Psoas muscle (tissue), 7 donors: ENCODE measurements at regions not wholly inside any gene's neighbourhood (a gene's known extent, or its start where the extent isn't known, plus 50 kb on each side); places are given as distances from the start of the nearest gene placed in this dataset.

Experiments
- ATAC-seq, 4 donors: fragments of 200-7000 bp; cut with Tn5 transposase; one replicate each; pipeline ENCODE4 v1.9.1; 2020; ENCODE audit warnings: moderate library complexity in 3 of 4, mild to moderate bottlenecking in 2 of 4
- DNase-seq, 2 donors: peaks; one replicate each; pipeline ENCODE4 v3.0.0-alpha.2; 2020
- H3K27ac ChIP-seq: fragments of 200-600 bp; one replicate; pipeline ENCODE4 v1.8.0; 2022
- H3K27me3 ChIP-seq, 3 donors: fragments of 200-600 bp in 1 of 3; one replicate each; pipeline versions ENCODE4 v1.6.1 to v1.8.0; 2013 to 2022; ENCODE audit warnings: low read length in 2 of 3, mild to moderate bottlenecking in 2 of 3, moderate library complexity in 1 of 3; ENCODE audit not compliant: insufficient read depth in 3 of 3
- H3K36me3 ChIP-seq, 2 donors: fragments of 200-600 bp in 1 of 2; one replicate each; pipeline versions ENCODE4 v1.6.1 to v1.8.0; 2013 to 2022; ENCODE audit warnings: low read depth in 1 of 2, mild to moderate bottlenecking in 1 of 2, moderate library complexity in 1 of 2; ENCODE audit not compliant: insufficient read depth in 1 of 2
- H3K4me1 ChIP-seq: fragments of 200-600 bp; one replicate; pipeline ENCODE4 v1.8.0; 2022
- H3K4me3 ChIP-seq: fragments of 200-600 bp; one replicate; pipeline ENCODE4 v1.8.0; 2022; ENCODE audit warnings: mild to moderate bottlenecking
- H3K9me3 ChIP-seq: fragments of 200-600 bp; one replicate; pipeline ENCODE4 v1.8.0; 2022
- WGBS, 3 donors: extraction: QIAGEN DNeasy Blood & Tissue Kit; methylation state at CpG; one replicate each; pipeline versions ENCODE4 v1.1.6 to v1.1.7; 2013; 5-methylcytosine and 5-hydroxymethylcytosine counted together
- intact Hi-C, 2 donors: fragments of 100-400 bp; cut with DNase I; formaldehyde crosslinking; loops; one replicate each; pipeline versions ENCODE4 v1.11.0 to v1.14.2; 2022
- TF ChIP-seq, protein P1 (sequence below): fragments of 200-600 bp; IDR thresholded peaks from one replicate; pipeline ENCODE4 v1.8.0; 2022; ENCODE audit warnings: antibody characterized with exemption
- donor health status: healthy with polysubstance abuse.
- donor health status: DM: no; HTN: no; CAD: no; lungs with moderate emphysema.
- donor health status: Bipolar disorder and iron deficiency.
- donor health status: healthy.
- donor health status: DM: yes; HTN: yes; CAD: no.
- donor health status: DM: no; HTN: no; CAD: no.
- donor health status: DM: yes; HTN: yes; CAD: no.

DNA sequence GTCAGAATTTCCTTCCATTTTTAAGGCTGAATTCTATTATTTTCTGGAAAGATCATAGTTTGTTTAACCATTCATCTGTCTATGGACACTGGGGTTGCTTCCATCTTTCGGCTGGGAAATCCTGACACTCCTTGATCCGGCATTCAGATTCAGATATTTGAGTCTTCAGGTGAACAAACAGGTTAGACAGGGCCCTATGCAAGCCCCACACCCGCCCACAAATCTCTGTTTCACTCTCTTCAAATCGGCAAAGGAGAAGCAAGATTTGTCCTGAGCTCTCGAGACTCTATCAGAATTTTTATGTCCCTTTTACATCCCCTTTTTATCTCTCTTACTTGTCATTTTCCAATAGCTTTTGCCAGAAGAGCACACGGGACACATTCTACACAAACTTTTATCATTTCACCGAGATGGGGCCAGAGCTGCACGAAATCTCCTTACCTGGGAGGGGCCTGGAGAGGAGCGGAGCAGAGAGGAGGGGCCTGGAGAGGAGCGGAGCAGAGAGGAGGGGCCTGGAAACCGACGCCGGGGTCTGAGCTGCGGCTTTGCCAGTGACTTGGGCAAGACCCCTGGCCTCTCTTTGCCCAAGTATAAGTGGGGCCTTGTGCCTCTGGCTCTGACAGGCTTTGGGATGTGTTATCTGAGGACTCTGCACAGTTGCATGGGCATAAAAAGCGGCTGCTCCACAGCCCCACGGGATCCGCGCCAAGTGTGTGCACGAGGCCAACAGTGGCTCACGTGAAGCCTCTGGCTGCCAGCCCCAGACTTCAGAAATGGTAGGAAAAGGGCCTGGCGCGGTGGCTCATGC lies 54.3 kb upstream of the RBFOX3 start:
- intact Hi-C loops, result no loop called here

DNA sequence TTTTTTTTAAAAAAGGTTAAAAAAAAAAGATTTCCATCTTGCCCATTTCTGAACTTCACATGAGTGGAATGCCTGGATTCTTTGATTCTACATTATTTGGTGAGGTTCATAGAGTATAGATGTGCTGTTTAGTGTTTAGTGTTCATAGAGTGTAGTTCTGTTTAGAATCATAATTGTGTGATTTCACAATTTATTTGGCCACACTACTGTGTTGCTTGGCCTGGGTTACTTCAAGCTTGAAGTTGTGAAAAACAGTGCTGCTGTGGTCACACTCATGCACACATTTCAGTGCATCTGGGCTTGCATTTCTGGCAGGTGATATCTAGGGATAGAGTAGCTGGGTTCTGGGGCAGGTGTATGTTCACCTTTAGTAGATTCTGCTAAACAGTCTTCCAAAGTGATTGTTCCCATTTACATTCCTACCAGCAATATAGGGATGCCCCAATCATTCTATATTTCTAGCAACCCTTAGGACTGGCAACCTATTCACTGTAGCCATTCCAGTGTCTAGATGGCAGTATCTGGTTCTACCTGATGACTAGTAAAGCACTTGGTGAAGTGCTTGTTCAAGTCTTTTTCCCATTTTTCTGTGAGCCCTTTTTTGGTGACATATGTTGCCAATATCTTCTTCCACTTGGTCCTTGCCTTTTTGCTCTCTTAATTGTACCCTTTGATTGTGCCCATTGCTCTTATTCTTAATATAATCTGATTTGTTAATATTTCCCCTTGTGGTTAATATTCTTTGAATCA lies 50.6 kb upstream of the RBFOX3 start:
- Histone ChIP-seq H3K27ac (no peak overlapping the region), H3K4me3 (no peak overlapping the region), H3K36me3 (no peaks in the 10 kb centered on the region), H3K9me3 (no peaks in the 10 kb centered on the region), H3K4me1 (no peaks in the 10 kb centered on the region), H3K27me3 (peaks cover 0 to 47% (median 7%) of the 10 kb centered on the region in 3 donors)
- ATAC-seq (no peak), DNase-seq (no peak)
- intact Hi-C loops, result no loop called here
- TF ChIP-seq, protein P1, sequence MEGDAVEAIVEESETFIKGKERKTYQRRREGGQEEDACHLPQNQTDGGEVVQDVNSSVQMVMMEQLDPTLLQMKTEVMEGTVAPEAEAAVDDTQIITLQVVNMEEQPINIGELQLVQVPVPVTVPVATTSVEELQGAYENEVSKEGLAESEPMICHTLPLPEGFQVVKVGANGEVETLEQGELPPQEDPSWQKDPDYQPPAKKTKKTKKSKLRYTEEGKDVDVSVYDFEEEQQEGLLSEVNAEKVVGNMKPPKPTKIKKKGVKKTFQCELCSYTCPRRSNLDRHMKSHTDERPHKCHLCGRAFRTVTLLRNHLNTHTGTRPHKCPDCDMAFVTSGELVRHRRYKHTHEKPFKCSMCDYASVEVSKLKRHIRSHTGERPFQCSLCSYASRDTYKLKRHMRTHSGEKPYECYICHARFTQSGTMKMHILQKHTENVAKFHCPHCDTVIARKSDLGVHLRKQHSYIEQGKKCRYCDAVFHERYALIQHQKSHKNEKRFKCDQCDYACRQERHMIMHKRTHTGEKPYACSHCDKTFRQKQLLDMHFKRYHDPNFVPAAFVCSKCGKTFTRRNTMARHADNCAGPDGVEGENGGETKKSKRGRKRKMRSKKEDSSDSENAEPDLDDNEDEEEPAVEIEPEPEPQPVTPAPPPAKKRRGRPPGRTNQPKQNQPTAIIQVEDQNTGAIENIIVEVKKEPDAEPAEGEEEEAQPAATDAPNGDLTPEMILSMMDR, result no peak

More for the DNA sequence above, 54.3 kb upstream of the RBFOX3 start:
- Histone ChIP-seq H3K27me3 (peaks cover 0 to 62% (median 5%) of the 10 kb centered on the region in 3 donors), H3K9me3 (no peaks in the 10 kb centered on the region), H3K36me3 (no peaks in the 10 kb centered on the region), H3K27ac (no peak overlapping the region), H3K4me3 (no peak overlapping the region), H3K4me1 (no peaks in the 10 kb centered on the region)
- ATAC-seq (no peak), DNase-seq (peak; percentile 57 to 70)
- 20 to 23% (median 22%) methylated on average over 22 of the region's 22 CpGs for WGBS, 3 donors
- TF ChIP-seq, protein P1, result no peak
